HCT116 (cell line): ENCODE measurements at regions not wholly inside any gene's neighbourhood (a gene's known extent, or its start where the extent isn't known, plus 50 kb on each side); places are given as distances from the start of the nearest gene placed in this dataset.

ENCODE experiments used
- ATAC-seq: fragments of 200-7000 bp; cut with Tn5 transposase; 2 replicates; pipeline ENCODE4 v1.9.1; 2020; ENCODE audit warnings: mild to moderate bottlenecking, moderate library complexity
- BruUV-seq: library from RNA; stranded (reverse); fragments of 400-500 nt; replicated peaks from 2 replicates; lab custom pipeline; 2021; lab: Mats Ljungman, UMichigan
- CTCF ChIA-PET: fragments of 300-600 bp; sonication (Branson Sonifier 250); formaldehyde crosslinking; loops from one replicate; lab custom pipeline; 2021; ENCODE audit warnings: antibody characterized with exemption; lab: Charles Lee
- POLR2A ChIA-PET: fragments of 300-600, 350-600 bp; sonication (Branson Sonifier 250); formaldehyde crosslinking; loops from one replicate; lab custom pipeline; 2021; ENCODE audit warnings: antibody characterized with exemption; lab: Charles Lee
- RAD21 ChIA-PET, 2 experiments: fragments of 300-600 bp; sonication (Branson Sonifier 250); formaldehyde crosslinking; loops; one replicate each; lab custom pipeline; 2023; ENCODE audit warnings: low total read pairs in 2 of 2; ENCODE audit not compliant: uncharacterized antibody in 2 of 2, unreplicated experiment in 2 of 2, low non-redundant PET in 1 of 2; lab: Charles Lee
- DNase-seq: peaks from one replicate; pipeline ENCODE4 v3.0.0-alpha.2; 2010; ENCODE audit warnings: low read depth, low spot score
- H2AFZ ChIP-seq: fragments of 200-600 bp; shearing (Covaris generic), sonication (generic); 2 replicates; pipeline ENCODE4 v1.6.1; 2017; ENCODE audit warnings: low read depth, mixed run types, mixed read lengths, antibody characterized with exemption, low read length; ENCODE audit not compliant: poor library complexity, severe bottlenecking
- H3K27ac ChIP-seq: 2 replicates; pipeline ENCODE4 v1.5.1; 2012; ENCODE audit warnings: low read depth, low read length
- H3K27me3 ChIP-seq: fragments of 200-600 bp; sonication (generic); 2 replicates; pipeline ENCODE4 v1.6.1; 2016; ENCODE audit warnings: mixed run types, low read length, mixed read lengths; ENCODE audit not compliant: insufficient read depth
- H3K36me3 ChIP-seq, 2 experiments: fragments of 200-500 bp in 1 of 2; fragments of 200-600 bp in 1 of 2; sonication (Bioruptor generic) in 1 of 2; sonication (generic) in 1 of 2; 2 replicates each; pipeline versions ENCODE4 v1.5.1 to v1.6.1; 2014 to 2016; ENCODE audit warnings: low read length in 2 of 2, inconsistent platforms in 1 of 2, mixed read lengths in 1 of 2, mixed run types in 1 of 2; ENCODE audit not compliant: insufficient read depth in 2 of 2, control insufficient read depth in 1 of 2
- H3K4me1 ChIP-seq, 2 experiments: fragments of 200-600 bp in 1 of 2; sonication (generic) in 1 of 2; 2 replicates each; pipeline versions ENCODE4 v1.5.1 to v1.6.1; 2012 to 2017; ENCODE audit warnings: low read length in 2 of 2, inconsistent platforms in 1 of 2, mild to moderate bottlenecking in 1 of 2, mixed read lengths in 1 of 2, mixed run types in 1 of 2, moderate library complexity in 1 of 2; ENCODE audit not compliant: insufficient read depth in 2 of 2, control insufficient read depth in 1 of 2
- H3K4me2 ChIP-seq: fragments of 200-600 bp; sonication (generic); 2 replicates; pipeline ENCODE4 v1.6.1; 2017; ENCODE audit warnings: mixed run types, low read length, mixed read lengths
- H3K4me3 ChIP-seq, 2 experiments: fragments of 200-600 bp in 1 of 2; sonication (generic) in 1 of 2; replicated peaks in 1 of 2; 2 replicates each; pipeline ENCODE4 v1.5.1; 2011 to 2016; ENCODE audit warnings: low read length in 2 of 2, control low read depth in 1 of 2, low read depth in 1 of 2, mild to moderate bottlenecking in 1 of 2, mixed read lengths in 1 of 2, mixed run types in 1 of 2
- H3K79me2 ChIP-seq: fragments of 200-600 bp; sonication (generic); 2 replicates; pipeline ENCODE4 v1.6.1; 2017; ENCODE audit warnings: mild to moderate bottlenecking, mixed run types, low read length, moderate library complexity, mixed read lengths; ENCODE audit not compliant: insufficient read depth
- H3K9ac ChIP-seq: fragments of 200-600 bp; sonication (generic); 2 replicates; pipeline ENCODE4 v1.6.1; 2016; ENCODE audit warnings: low read length, mixed read lengths
- H3K9me2 ChIP-seq: fragments of 200-600 bp; sonication (generic), shearing (Covaris generic); 2 replicates; pipeline ENCODE4 v1.6.1; 2017; ENCODE audit warnings: mixed run types, mild to moderate bottlenecking, moderate library complexity; ENCODE audit not compliant: insufficient read depth
- H3K9me3 ChIP-seq, 2 experiments: fragments of 200-500 bp in 1 of 2; fragments of 200-600 bp in 1 of 2; sonication (Bioruptor generic) in 1 of 2; sonication (generic) in 1 of 2; 2 replicates each; pipeline ENCODE4 v1.6.1; 2014 to 2017; ENCODE audit warnings: low read length in 2 of 2, mixed read lengths in 2 of 2, inconsistent platforms in 1 of 2, low read depth in 1 of 2, mild to moderate bottlenecking in 1 of 2, mixed run types in 1 of 2, moderate library complexity in 1 of 2; ENCODE audit not compliant: control insufficient read depth in 1 of 2, insufficient read depth in 1 of 2
- H4K20me1 ChIP-seq: fragments of 200-600 bp; sonication (generic), shearing (Covaris generic); 2 replicates; pipeline ENCODE4 v1.6.1; 2017; ENCODE audit warnings: mixed run types, mild to moderate bottlenecking, moderate library complexity; ENCODE audit not compliant: insufficient read depth
- ELF1 ChIP-seq: IDR thresholded peaks from 2 replicates; pipeline ENCODE4 v1.6.1; 2012; ENCODE audit warnings: low read depth, borderline replicate concordance
- EZH2 ChIP-seq: fragments of 200-600 bp; sonication (generic); IDR thresholded peaks from 2 replicates; pipeline ENCODE4 v1.6.1; 2017; ENCODE audit warnings: antibody characterized with exemption, mixed run types
- EZH2phosphoT487 ChIP-seq: fragments of 200-600 bp; IDR thresholded peaks from 2 replicates; pipeline ENCODE4 v1.6.1; 2018; ENCODE audit warnings: antibody characterized with exemption, borderline replicate concordance
- JUND ChIP-seq: IDR thresholded peaks from 2 replicates; pipeline ENCODE4 v1.6.1; 2012
- POLR2A ChIP-seq: IDR thresholded peaks from 2 replicates; pipeline ENCODE4 v1.7.0; 2011; ENCODE audit warnings: borderline replicate concordance; ENCODE audit not compliant: insufficient read depth, insufficient read length; ENCODE audit errors: extremely low read depth
- RAD21 ChIP-seq: IDR thresholded peaks from 2 replicates; pipeline ENCODE4 v1.6.1; 2012; ENCODE audit warnings: low read depth, mild to moderate bottlenecking
- SP1 ChIP-seq: IDR thresholded peaks from 2 replicates; pipeline ENCODE4 v1.6.1; 2012; ENCODE audit warnings: low read depth
- SRF ChIP-seq: IDR thresholded peaks from 2 replicates; pipeline ENCODE4 v1.6.1; 2012; ENCODE audit warnings: low read depth
- TCF7L2 ChIP-seq: IDR thresholded peaks from 2 replicates; pipeline ENCODE4 v1.7.0; 2011; ENCODE audit warnings: borderline replicate concordance, inconsistent platforms; ENCODE audit not compliant: insufficient read depth, insufficient read length; ENCODE audit errors: extremely low read depth
- ZNF274 ChIP-seq: fragments of 200-500 bp; sonication (Bioruptor generic); IDR thresholded peaks from 2 replicates; pipeline ENCODE4 v1.6.1; 2014; ENCODE audit warnings: mild to moderate bottlenecking, low read depth, low read length, inconsistent platforms
- intact Hi-C: fragments of 100-400 bp; cut with micrococcal nuclease; formaldehyde crosslinking; loops from 2 replicates; pipeline ENCODE4 v1.10.0; 2022
- TF ChIP-seq, protein P1 (sequence below): IDR thresholded peaks from 2 replicates; pipeline ENCODE4 v1.6.1; 2012

DNA sequence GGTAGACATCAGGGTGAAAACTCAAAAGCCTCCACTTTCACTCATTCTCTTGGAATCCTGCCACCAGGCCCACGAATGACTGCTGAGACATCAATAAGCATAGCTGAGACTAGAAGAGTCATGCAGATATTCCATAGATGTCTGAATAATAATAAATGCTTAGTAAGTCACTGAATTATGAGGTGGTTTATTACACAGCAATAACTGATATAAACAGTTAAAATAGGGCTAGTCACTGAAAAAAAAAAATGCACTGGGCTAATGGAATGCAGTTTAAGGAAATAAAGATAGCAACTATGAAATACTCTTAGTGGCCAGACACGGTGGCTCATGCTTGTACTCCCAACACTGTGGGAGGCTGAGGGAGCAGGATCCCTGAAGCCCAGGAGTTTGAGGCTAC lies 262.8 kb upstream of the CDH6 start:
- no peak for TF ChIP-seq TCF7L2
- no peak for TF ChIP-seq ZNF274
- no peak for TF ChIP-seq EZH2phosphoT487
- no peak for TF ChIP-seq JUND
- TF ChIP-seq, protein P1, sequence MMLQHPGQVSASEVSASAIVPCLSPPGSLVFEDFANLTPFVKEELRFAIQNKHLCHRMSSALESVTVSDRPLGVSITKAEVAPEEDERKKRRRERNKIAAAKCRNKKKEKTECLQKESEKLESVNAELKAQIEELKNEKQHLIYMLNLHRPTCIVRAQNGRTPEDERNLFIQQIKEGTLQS = no peak
- TF ChIP-seq SP1 = no peak
- TF ChIP-seq POLR2A = no peak
- no peak for TF ChIP-seq ELF1
- TF ChIP-seq RAD21 = no peak
- TF ChIP-seq, all 23 proteins: peak for 0
- RAD21 ChIA-PET = no interaction called here
- no TSS peak for BruUV-seq
- CTCF ChIA-PET = no interaction called here
- Histone ChIP-seq H3K9ac (no peak overlapping the region), H4K20me1 (no peaks in the 10 kb centered on the region), H3K79me2 (no peaks in the 10 kb centered on the region), H3K27ac (no peak overlapping the region), H3K4me2 (no peak overlapping the region), H3K27me3 (no peaks in the 10 kb centered on the region), H2AFZ (no peak overlapping the region), H3K9me2 (no peaks in the 10 kb centered on the region), H3K4me1 (no peaks in the 10 kb centered on the region), H3K9me3 (peaks cover 14 to 30% of the 10 kb centered on the region in 2 experiments; a peak in 2 of 4 replicates), H3K4me3 (no peak overlapping the region), H3K36me3 (no peaks in the 10 kb centered on the region)
- DNase-seq = no peak
- POLR2A ChIA-PET = no interaction called here
- no peak for ATAC-seq
- intact Hi-C loops = no loop called here

DNA sequence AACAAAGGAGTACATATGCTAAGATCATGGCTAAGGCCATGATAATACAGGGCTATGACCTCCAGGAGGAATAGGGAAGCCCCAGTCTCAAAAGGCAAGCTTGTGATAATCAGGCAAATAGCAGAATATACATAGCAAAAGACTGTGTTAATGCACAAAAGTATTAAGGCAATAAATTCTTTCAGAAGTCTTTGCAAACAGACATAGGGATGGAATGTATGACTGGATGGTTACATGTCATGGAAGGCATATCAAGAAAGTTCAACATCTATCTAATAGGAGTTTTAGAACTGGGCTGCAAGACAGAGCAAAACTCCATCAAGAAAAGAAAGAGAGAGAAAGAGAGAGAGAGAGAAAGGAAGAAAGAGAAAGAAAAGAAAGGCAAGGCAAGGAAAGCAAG lies 264.5 kb upstream of the CDH6 start:
- Histone ChIP-seq H3K4me3 (no peak overlapping the region), H4K20me1 (no peaks in the 10 kb centered on the region), H3K27ac (no peak overlapping the region), H3K27me3 (no peaks in the 10 kb centered on the region), H3K9ac (no peak overlapping the region), H3K9me2 (no peaks in the 10 kb centered on the region), H2AFZ (no peak overlapping the region), H3K4me1 (no peaks in the 10 kb centered on the region), H3K36me3 (no peaks in the 10 kb centered on the region), H3K9me3 (peaks cover 14 to 29% of the 10 kb centered on the region in 2 experiments; a peak in 2 of 4 replicates), H3K4me2 (no peak overlapping the region), H3K79me2 (no peaks in the 10 kb centered on the region)
- ChIA-PET CTCF (no interaction called here), POLR2A (no interaction called here), RAD21 (no interaction called here)
- ATAC-seq = no peak
- DNase-seq = no peak
- BruUV-seq = no TSS peak
- TF ChIP-seq ELF1 (no peak), SRF (no peak), EZH2 (no peak)
- TF ChIP-seq, protein P1 = no peak
- intact Hi-C loops = no loop called here
